Bone marrow (tissue), 2 donors: ENCODE measurements at regions not wholly inside any gene's neighbourhood (a gene's known extent, or its start where the extent isn't known, plus 50 kb on each side); places are given as distances from the start of the nearest gene placed in this dataset.
"Not testable (repeated sequence)": the region's sequence is repeated elsewhere in the genome, so short reads cannot be mapped to it uniquely, and the experiment has no call there.

Source experiments
- DNase-seq, 2 donors: peaks; one replicate each; lab custom pipeline; 2025; lab: John Stamatoyannopoulos, UW

GRCh38 chr11:37908219-37908548 is 1310.1 kb upstream of the RAG2 start:
- DNase-seq, result no peak

GRCh38 chr11:37907436-37908218 is 1309.6 kb upstream of the RAG2 start:
- DNase-seq, result no peak

DNA sequence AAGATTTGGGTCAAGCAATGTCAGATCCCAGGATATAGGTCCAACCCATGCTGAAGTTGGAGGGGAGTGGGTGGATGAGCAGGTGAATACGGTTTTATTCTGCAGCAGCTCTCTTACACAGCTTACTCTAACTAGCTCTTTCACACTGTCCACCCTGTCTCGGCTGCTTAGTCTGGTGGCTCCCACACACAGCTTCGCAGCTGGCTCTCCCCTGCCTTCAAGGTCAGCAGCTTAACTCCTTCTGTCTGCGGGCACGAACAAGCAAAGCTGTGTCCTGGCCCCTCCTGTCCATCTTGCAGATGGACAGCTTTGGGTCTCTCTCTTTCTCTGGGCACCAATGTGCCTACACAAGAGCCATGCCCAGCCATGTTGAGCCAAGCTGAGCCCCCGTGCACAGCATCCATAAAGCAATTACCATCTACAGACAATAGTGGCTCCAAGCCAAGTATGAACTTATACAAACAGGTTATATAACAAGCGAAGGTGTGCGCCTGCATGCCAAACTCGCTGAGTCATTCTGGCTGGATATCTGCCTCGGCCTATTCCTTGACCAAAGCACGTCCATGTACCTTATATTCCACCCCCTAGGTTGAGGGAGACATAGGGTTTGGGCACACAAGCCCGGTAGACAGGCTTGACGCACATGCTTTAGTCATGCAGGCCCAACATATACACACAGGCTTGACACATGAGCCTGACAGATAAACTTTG is 1307.8 kb upstream of the RAG2 start:
- DNase-seq, result no peak

- DNase-seq, result no peak
These were observed 1298.0 kb upstream of the RAG2 start for GRCh38 chr11:37896016-37896415.

GRCh38 chr11:37881741-37882140 is 1283.7 kb upstream of the RAG2 start:
- no peak for DNase-seq

- no peak for DNase-seq
These were observed 1263.6 kb upstream of the RAG2 start for GRCh38 chr11:37861671-37862070.

GRCh38 chr11:37858806-37859537 is 1260.9 kb upstream of the RAG2 start:
- DNase-seq, result not testable (repeated sequence)

GRCh38 chr11:37858398-37858797 is 1260.4 kb upstream of the RAG2 start:
- DNase-seq, result no peak

- DNase-seq, result no peak
These were observed 1259.7 kb upstream of the RAG2 start for GRCh38 chr11:37857726-37858125.

GRCh38 chr11:37849706-37850105 is 1251.7 kb upstream of the RAG2 start:
- no peak for DNase-seq

GRCh38 chr11:37843603-37844002 is 1245.6 kb upstream of the RAG2 start:
- DNase-seq, result no peak

- DNase-seq, result no peak
These were observed 1243.0 kb upstream of the RAG2 start for GRCh38 chr11:37841016-37841415.

GRCh38 chr11:37840345-37840744 is 1242.3 kb upstream of the RAG2 start:
- DNase-seq, result not testable (repeated sequence)

DNA sequence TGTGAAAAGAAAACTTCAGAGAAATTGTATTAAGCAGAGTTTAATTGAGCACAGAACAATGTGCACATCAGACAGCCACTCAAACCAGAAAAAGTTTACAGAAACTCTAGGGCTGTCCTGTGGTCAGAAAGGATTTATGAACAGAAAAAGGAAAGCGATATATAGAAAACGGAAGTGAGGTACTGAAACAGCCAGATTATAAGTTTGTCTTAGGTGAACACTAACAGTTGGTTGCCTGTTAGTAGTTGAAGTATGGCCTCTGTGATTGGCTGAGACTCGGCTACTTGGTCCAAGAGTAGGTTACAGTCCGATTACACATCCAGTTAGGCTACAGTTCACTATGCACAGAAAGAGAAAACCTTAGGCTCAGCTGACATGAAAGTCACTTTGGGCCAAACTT is 1232.5 kb upstream of the RAG2 start:
- DNase-seq, result no peak

GRCh38 chr11:37817727-37818270 is 1219.8 kb upstream of the RAG2 start:
- DNase-seq, result no peak

- DNase-seq, result no peak
These were observed 1214.3 kb upstream of the RAG2 start for GRCh38 chr11:37812281-37812880.

GRCh38 chr11:37811349-37811748 is 1213.3 kb upstream of the RAG2 start:
- DNase-seq, result no peak

- no peak for DNase-seq
These were observed 1206.6 kb upstream of the RAG2 start for GRCh38 chr11:37804666-37805065.

DNA sequence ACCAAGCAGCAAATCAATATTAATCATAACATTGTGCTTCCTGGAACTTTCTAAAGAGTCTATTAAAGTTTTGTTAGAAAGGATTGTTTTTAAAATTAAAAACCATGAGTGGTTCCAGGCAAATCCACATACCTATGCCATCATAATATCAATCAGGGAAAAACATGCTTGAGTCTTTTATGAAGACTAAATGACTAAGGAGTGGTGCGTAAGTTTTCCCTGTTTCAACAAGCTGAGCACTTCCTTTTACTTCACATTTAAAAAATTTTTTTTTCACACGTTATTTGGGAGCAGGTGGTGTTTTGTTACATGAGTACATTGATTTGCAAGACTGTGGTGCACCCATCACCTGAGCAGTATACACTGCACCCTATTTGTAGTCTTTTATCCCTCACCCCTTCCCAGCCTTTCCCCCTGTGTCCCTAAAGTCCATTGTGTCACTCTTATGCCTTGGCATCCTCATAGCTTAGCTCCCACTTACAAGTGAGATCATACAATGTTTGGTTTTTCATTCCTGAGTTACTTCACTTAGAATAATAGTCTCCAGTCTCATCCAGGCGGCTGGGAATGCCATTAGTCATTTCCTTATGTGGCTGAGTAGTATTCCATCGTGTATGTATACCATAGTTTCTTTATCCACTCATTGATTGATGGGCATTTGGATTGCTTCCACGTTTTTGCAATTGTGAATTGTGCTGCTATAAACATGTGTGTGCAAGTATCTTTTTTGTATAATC is 1190.3 kb upstream of the RAG2 start:
- no peak for DNase-seq

DNA sequence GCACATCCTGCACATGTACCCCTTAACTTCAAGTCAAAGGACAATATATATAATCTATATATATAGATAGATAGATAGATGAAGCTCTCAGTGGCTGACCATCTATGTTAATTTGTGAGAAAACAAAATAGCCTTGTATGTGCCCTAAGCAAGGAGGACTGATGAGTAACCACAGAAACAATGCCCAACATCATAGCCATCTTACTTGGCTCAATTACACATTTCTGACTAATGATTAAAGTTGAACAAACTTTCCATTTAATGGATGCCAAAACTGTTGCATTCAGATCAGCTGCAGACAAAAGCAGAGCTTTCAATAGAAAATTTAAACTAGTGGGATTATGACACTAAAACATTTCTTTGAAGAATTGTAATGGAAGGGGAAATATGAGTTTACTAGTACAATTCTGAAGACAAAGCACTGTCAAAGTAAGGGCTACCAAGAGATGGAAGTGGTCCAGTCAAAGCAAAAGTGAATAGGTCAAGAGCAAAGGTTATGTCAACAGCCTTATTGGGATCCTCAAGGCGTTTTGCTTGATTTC is 1188.2 kb upstream of the RAG2 start:
- no peak for DNase-seq

DNA sequence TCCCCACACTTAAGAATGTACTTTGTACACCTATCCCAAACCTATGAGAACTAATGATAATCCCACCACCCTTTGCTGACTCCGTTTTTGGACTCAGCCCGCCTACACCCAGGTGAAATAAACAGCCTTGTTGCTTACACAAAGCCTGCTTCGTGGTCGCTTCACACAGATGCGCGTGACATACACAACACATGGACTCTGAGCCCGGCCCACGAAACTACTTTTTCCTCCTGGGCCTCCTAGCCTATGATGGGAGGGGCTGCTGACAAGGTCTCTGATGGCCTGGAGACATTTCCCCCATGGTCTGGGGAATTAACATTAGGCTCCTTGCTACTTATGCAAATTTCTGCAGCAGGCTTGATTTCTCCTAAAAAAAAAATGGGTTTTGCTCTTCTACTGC is 1176.4 kb upstream of the RAG2 start:
- DNase-seq, result no peak
